ENCODE measurements at regions not wholly inside any gene's neighbourhood (a gene's known extent, or its start where the extent isn't known, plus 50 kb on each side); places are given as distances from the start of the nearest gene placed in this dataset.

GRCh38 chr6:133046576-133046975, 194.6 kb upstream of the EYA4 start:
- H3K4me1 ChIP-seq (ENCODE audit: insufficient read depth): no peaks in the 10 kb centered on the region
- H3K4me3 ChIP-seq: no peak overlapping the region
- no peak overlapping the region for H3K4me2 ChIP-seq
- H3K9me3 ChIP-seq (ENCODE audit: low read depth): no peaks in the 10 kb centered on the region
- no peak overlapping the region for H3K27ac ChIP-seq
- H3K79me2 ChIP-seq: no peaks in the 10 kb centered on the region
- no peaks in the 10 kb centered on the region for H3K9me2 ChIP-seq (replicated peaks; ENCODE audit: insufficient read depth)
- no peaks in the 10 kb centered on the region for H4K20me1 ChIP-seq (ENCODE audit: insufficient read depth, poor library complexity, severe bottlenecking)
- TF ChIP-seq, protein P1, sequence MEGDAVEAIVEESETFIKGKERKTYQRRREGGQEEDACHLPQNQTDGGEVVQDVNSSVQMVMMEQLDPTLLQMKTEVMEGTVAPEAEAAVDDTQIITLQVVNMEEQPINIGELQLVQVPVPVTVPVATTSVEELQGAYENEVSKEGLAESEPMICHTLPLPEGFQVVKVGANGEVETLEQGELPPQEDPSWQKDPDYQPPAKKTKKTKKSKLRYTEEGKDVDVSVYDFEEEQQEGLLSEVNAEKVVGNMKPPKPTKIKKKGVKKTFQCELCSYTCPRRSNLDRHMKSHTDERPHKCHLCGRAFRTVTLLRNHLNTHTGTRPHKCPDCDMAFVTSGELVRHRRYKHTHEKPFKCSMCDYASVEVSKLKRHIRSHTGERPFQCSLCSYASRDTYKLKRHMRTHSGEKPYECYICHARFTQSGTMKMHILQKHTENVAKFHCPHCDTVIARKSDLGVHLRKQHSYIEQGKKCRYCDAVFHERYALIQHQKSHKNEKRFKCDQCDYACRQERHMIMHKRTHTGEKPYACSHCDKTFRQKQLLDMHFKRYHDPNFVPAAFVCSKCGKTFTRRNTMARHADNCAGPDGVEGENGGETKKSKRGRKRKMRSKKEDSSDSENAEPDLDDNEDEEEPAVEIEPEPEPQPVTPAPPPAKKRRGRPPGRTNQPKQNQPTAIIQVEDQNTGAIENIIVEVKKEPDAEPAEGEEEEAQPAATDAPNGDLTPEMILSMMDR (IDR thresholded peaks at IDR 0.05; ENCODE audit: poor library complexity): no peak
- TF ChIP-seq EZH2 (IDR thresholded peaks at IDR 0.05; ENCODE audit: borderline replicate concordance): no peak
- no peak for TF ChIP-seq EZH2phosphoT487 (IDR thresholded peaks at IDR 0.05; ENCODE audit: low read depth, severe bottlenecking, unreplicated experiment)
- DNase-seq (ENCODE audit: low spot score): no peak
- H3K36me3 ChIP-seq (replicated peaks; ENCODE audit: insufficient read depth, low read depth): no peaks in the 10 kb centered on the region
- H2AFZ ChIP-seq: no peak overlapping the region
- 57% methylated on average over 3 of the region's 3 CpGs for WGBS (ENCODE audit: low lambda C conversion rate, missing lambda C conversion rate)
- no peaks in the 10 kb centered on the region for H3K27me3 ChIP-seq

DNA sequence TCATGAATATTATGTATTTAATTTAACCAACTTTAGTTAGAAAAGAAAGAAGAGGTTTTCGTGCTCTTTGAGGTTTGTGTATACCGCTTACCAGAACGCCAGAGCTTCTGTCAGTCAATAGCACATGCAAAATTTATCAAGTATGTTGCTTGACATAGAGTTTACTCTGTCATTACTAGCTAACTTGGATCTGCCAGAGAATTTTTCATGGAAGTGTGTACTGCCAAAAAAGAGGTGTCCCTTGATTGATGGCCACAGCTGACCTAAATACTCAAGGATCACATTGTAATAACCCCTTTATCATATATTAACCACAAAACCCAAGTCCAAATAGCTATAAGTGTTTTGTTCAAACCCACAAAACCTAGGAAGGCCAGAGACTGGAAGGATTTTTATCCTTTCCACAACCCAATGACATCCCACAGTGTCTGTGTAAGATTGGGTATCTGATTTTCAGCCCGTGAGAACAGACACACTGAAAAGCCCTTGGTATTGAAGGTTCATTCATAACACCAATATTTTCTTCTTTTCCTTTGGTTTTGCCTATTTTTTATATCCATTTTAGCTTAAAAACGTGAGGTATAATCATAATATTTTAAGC, 194.0 kb upstream of the EYA4 start:
- Histone ChIP-seq H3K9me2 (replicated peaks; ENCODE audit: insufficient read depth) (no peaks in the 10 kb centered on the region), H3K9me3 (ENCODE audit: low read depth) (no peaks in the 10 kb centered on the region), H2AFZ (no peak overlapping the region)

GRCh38 chr6:133047706-133048105, 193.5 kb upstream of the EYA4 start:
- TF ChIP-seq, protein P1 (IDR thresholded peaks at IDR 0.05; ENCODE audit: poor library complexity): no peak
- TF ChIP-seq EZH2phosphoT487 (IDR thresholded peaks at IDR 0.05; ENCODE audit: low read depth, severe bottlenecking, unreplicated experiment) (no peak), EZH2 (IDR thresholded peaks at IDR 0.05; ENCODE audit: borderline replicate concordance) (no peak)
- H3K27ac ChIP-seq: no peak overlapping the region
- H3K79me2 ChIP-seq: no peaks in the 10 kb centered on the region
- H3K4me1 ChIP-seq (ENCODE audit: insufficient read depth): no peaks in the 10 kb centered on the region
- WGBS (ENCODE audit: low lambda C conversion rate, missing lambda C conversion rate): 66% methylated on average over 1 of the region's 1 CpG
- no peak overlapping the region for H3K4me2 ChIP-seq
- no peaks in the 10 kb centered on the region for H4K20me1 ChIP-seq (ENCODE audit: insufficient read depth, poor library complexity, severe bottlenecking)
- H3K9me3 ChIP-seq (ENCODE audit: low read depth): no peaks in the 10 kb centered on the region
- H3K4me3 ChIP-seq: no peak overlapping the region
- H2AFZ ChIP-seq: no peak overlapping the region
- no peaks in the 10 kb centered on the region for H3K9me2 ChIP-seq (replicated peaks; ENCODE audit: insufficient read depth)
- H3K27me3 ChIP-seq: no peaks in the 10 kb centered on the region
- H3K36me3 ChIP-seq (replicated peaks; ENCODE audit: insufficient read depth, low read depth): no peaks in the 10 kb centered on the region
- no peak for DNase-seq (ENCODE audit: low spot score)

More for the DNA sequence above, 194.0 kb upstream of the EYA4 start:
- Histone ChIP-seq H3K4me3 (no peak overlapping the region), H3K79me2 (no peaks in the 10 kb centered on the region), H4K20me1 (ENCODE audit: insufficient read depth, poor library complexity, severe bottlenecking) (no peaks in the 10 kb centered on the region), H3K4me1 (ENCODE audit: insufficient read depth) (no peaks in the 10 kb centered on the region), H3K27me3 (no peaks in the 10 kb centered on the region), H3K27ac (no peak overlapping the region), H3K36me3 (replicated peaks; ENCODE audit: insufficient read depth, low read depth) (no peaks in the 10 kb centered on the region), H3K4me2 (no peak overlapping the region)
- TF ChIP-seq EZH2 (IDR thresholded peaks at IDR 0.05; ENCODE audit: borderline replicate concordance) (no peak), EZH2phosphoT487 (IDR thresholded peaks at IDR 0.05; ENCODE audit: low read depth, severe bottlenecking, unreplicated experiment) (no peak)
- TF ChIP-seq, protein P1 (IDR thresholded peaks at IDR 0.05; ENCODE audit: poor library complexity): no peak
- no peak for DNase-seq (ENCODE audit: low spot score)
- WGBS (ENCODE audit: low lambda C conversion rate, missing lambda C conversion rate): 83% methylated on average over 5 of the region's 5 CpGs
